ENCODE measurements at regions not wholly inside any gene's neighbourhood (a gene's known extent, or its start where the extent isn't known, plus 50 kb on each side); places are given as distances from the start of the nearest gene placed in this dataset.

DNA sequence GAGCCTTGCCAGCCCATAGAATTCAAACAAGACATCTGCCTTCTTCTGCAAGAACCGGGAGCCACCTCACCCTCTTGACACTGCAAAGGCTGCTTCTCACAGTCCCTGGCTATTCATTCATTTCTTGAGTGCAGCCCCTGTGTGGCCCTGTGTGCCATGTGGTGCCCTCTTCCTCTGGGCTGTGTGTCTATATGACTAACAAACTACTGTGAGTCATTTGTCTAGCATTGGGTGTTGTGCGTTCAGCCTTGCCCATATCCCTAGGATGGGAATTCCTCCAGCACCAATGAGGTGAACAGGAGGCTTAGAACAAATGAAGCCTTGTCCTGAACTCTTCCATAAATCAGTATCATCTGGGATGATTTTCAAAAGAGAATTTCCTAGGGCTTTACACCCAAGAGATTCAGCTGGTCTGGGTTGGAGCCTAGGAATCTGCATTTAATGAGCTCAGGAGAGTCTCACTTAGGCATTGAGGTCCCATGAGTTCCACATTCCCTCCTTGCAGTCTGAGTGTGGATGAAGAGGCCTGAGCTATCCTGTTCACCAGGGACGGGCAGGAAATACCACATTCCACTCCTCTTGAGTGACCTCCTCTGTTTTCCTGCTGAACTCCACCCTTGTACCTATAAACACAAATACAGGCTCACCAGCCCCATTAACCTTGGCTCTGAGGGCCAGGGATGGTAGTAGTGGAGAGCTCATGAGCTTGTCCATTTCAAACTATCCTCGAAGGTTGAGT lies 308.7 kb upstream of the N4BP1 start:
- ChIA-PET POLR2A (no interaction called here), CTCF (no interaction called here)
- Histone ChIP-seq H3K4me3 (ENCODE audit: low read depth, low read length) (no peak overlapping the region), H3K27me3 (ENCODE audit: control insufficient read depth, insufficient read depth, low read length) (no peaks in the 10 kb centered on the region), H3K36me3 (ENCODE audit: control insufficient read depth, insufficient read depth, low read length) (no peaks in the 10 kb centered on the region)
- TF ChIP-seq, protein P1, sequence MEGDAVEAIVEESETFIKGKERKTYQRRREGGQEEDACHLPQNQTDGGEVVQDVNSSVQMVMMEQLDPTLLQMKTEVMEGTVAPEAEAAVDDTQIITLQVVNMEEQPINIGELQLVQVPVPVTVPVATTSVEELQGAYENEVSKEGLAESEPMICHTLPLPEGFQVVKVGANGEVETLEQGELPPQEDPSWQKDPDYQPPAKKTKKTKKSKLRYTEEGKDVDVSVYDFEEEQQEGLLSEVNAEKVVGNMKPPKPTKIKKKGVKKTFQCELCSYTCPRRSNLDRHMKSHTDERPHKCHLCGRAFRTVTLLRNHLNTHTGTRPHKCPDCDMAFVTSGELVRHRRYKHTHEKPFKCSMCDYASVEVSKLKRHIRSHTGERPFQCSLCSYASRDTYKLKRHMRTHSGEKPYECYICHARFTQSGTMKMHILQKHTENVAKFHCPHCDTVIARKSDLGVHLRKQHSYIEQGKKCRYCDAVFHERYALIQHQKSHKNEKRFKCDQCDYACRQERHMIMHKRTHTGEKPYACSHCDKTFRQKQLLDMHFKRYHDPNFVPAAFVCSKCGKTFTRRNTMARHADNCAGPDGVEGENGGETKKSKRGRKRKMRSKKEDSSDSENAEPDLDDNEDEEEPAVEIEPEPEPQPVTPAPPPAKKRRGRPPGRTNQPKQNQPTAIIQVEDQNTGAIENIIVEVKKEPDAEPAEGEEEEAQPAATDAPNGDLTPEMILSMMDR (IDR thresholded peaks at IDR 0.05; ENCODE audit: insufficient read depth, low read depth, low read length): no peak
- no peak for DNase-seq (ENCODE audit: low read depth)

- TF ChIP-seq, protein P1 (IDR thresholded peaks at IDR 0.05; ENCODE audit: insufficient read depth, low read depth, low read length): no peak
- Histone ChIP-seq H3K36me3 (ENCODE audit: control insufficient read depth, insufficient read depth, low read length) (no peaks in the 10 kb centered on the region), H3K4me3 (ENCODE audit: low read depth, low read length) (no peak overlapping the region), H3K27me3 (ENCODE audit: control insufficient read depth, insufficient read depth, low read length) (no peaks in the 10 kb centered on the region; the same call in 1 of the 2 replicates)
- CTCF ChIA-PET: no interaction called here
- DNase-seq (ENCODE audit: low read depth): no peak
- POLR2A ChIA-PET: no interaction called here
These were observed 306.6 kb upstream of the N4BP1 start for GRCh38 chr16:48916566-48916965.

DNA sequence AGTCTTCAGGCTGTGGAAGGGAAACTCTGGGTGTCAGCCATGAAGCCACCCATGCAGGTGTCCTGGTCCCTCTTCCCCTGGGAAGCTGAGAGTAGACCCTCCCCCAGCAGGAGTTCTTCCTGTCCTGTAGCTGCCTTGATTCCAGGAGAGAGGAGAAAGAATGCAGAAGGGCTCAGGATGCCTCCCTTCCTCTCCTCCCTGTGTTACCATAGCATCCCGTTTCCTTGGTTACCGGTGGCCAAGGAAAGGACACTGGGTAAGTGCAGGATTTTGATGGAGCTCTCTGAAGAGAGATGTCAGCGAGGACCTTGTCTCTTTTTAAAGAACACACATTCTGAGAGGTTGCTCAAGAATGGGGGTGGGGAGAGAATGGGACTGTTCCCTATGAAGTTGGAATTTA lies 304.1 kb upstream of the N4BP1 start:
- H3K27me3 ChIP-seq (ENCODE audit: control insufficient read depth, insufficient read depth, low read length): no peaks in the 10 kb centered on the region; the same call in 1 of the 2 replicates
- H3K36me3 ChIP-seq (ENCODE audit: control insufficient read depth, insufficient read depth, low read length): no peaks in the 10 kb centered on the region
- no peak for DNase-seq (ENCODE audit: low read depth)
- H3K4me3 ChIP-seq (ENCODE audit: low read depth, low read length): no peak overlapping the region
- TF ChIP-seq, protein P1 (IDR thresholded peaks at IDR 0.05; ENCODE audit: insufficient read depth, low read depth, low read length): no peak
- ChIA-PET CTCF (no interaction called here), POLR2A (no interaction called here)

DNA sequence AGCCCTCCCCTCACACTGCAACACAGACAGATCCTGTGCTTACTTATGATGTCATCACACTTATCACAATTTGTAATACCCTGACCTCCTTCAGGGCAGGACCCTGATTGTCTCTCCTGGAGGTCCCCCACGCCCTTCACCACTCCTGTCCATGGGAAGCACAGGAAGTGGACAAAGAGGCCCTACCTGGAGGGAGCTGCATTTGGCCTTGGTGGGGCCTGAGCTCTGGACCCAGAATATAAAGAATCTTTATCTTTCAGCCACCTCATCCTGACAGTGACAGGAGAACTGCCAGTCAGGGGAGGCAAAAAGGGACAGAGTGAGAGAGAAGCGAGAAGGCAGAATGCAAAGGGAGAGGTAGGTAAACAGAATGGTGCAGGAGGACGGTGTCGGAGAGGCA lies 303.4 kb upstream of the N4BP1 start:
- DNase-seq (ENCODE audit: low read depth): no peak
- ChIA-PET POLR2A (no interaction called here), CTCF (no interaction called here)
- H3K27me3 ChIP-seq (ENCODE audit: control insufficient read depth, insufficient read depth, low read length): no peaks in the 10 kb centered on the region; the same call in 1 of the 2 replicates
- H3K4me3 ChIP-seq (ENCODE audit: low read depth, low read length): no peak overlapping the region
- no peaks in the 10 kb centered on the region for H3K36me3 ChIP-seq (ENCODE audit: control insufficient read depth, insufficient read depth, low read length)
- TF ChIP-seq, protein P1 (IDR thresholded peaks at IDR 0.05; ENCODE audit: insufficient read depth, low read depth, low read length): no peak

GRCh38 chr16:48912360-48912759 lies 302.4 kb upstream of the N4BP1 start:
- DNase-seq (ENCODE audit: low read depth): no peak

More at GRCh38 chr16:48912360-48912759, 302.4 kb upstream of the N4BP1 start:
- ChIA-PET POLR2A (no interaction called here), CTCF (interaction anchor here (1.0 to 1.2 kb wide), 3 partner anchors 101 to 275 kb away, joined by 3 read pairs; no protein-coding TSS in a partner anchor)
- TF ChIP-seq, protein P1 (IDR thresholded peaks at IDR 0.05; ENCODE audit: insufficient read depth, low read depth, low read length): no peak
- H3K27me3 ChIP-seq (ENCODE audit: control insufficient read depth, insufficient read depth, low read length): no peaks in the 10 kb centered on the region; the same call in 1 of the 2 replicates
- H3K36me3 ChIP-seq (ENCODE audit: control insufficient read depth, insufficient read depth, low read length): no peaks in the 10 kb centered on the region
- H3K4me3 ChIP-seq (ENCODE audit: low read depth, low read length): no peak overlapping the region

Data from BJ (cell line).